ENCODE measurements at regions not wholly inside any gene's neighbourhood (a gene's known extent, or its start where the extent isn't known, plus 50 kb on each side); places are given as distances from the start of the nearest gene placed in this dataset.
"Not testable (repeated sequence)": the region's sequence is repeated elsewhere in the genome, so short reads cannot be mapped to it uniquely, and the experiment has no call there.

GRCh38 chr11:27241311-27242122, 121.5 kb downstream of the CCDC34 start:
- DNase-seq: no peak

DNA sequence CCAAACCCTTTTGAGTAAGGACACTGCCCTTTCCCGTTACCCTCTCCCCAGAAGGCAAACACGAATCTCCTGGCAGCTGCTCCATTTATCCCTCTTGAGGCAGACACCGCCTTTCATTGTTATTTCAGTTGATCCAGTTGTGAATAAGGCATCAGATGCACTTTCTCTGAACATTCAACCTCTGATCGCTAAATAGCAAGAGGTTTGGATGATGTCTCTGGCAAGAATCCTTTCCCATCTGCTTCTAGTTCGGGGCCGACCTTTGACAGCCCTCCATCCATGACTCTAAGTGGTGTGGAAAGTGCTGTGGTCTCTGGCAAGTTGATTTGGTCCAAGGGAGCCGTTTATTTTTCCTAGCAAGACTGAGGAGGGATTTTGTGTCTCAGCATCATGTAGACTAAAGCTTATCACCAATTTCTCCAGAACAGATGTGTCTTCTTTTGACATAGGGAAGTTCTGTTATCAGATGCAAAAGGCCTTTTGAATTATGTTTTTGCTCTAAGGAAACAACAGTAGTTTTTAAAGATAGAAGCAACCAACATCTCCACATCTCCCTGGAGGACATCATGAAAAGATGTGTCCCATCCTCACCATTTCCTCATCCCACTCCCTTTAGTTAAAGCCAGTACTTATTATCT, 123.6 kb downstream of the CCDC34 start:
- DNase-seq: no peak

- DNase-seq: no peak
Measured at GRCh38 chr11:27238811-27239210, 124.2 kb downstream of the CCDC34 start.

- no peak for DNase-seq
Measured at GRCh38 chr11:27237643-27238042, 125.4 kb downstream of the CCDC34 start.

DNA sequence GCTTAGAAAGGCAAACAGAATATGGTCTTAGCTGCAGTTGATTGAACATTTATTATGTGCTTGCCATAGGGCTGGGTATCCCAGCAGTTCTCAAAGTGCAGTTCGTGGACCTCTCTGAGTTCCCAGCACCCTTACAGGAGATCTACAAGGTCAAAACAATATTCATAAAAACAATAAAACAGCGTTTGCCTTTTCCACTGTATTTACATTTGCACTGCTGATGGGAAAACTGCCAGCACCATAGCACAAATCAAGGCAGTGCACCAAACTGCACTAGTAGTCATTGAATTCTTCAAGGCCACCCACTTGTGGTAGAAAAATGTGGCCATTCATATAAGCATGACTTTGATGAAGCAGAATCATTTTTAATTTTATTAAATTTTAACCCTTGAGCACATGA, 128.1 kb downstream of the CCDC34 start:
- DNase-seq: no peak

GRCh38 chr11:27234043-27234668, 128.9 kb downstream of the CCDC34 start:
- DNase-seq: no peak

- no peak for DNase-seq
Measured at GRCh38 chr11:27233654-27234042, 129.4 kb downstream of the CCDC34 start.

- DNase-seq: no peak
Measured at GRCh38 chr11:27231530-27231929, 131.5 kb downstream of the CCDC34 start.

- DNase-seq: no peak
Measured at GRCh38 chr11:27230192-27230572, 132.8 kb downstream of the CCDC34 start.

DNA sequence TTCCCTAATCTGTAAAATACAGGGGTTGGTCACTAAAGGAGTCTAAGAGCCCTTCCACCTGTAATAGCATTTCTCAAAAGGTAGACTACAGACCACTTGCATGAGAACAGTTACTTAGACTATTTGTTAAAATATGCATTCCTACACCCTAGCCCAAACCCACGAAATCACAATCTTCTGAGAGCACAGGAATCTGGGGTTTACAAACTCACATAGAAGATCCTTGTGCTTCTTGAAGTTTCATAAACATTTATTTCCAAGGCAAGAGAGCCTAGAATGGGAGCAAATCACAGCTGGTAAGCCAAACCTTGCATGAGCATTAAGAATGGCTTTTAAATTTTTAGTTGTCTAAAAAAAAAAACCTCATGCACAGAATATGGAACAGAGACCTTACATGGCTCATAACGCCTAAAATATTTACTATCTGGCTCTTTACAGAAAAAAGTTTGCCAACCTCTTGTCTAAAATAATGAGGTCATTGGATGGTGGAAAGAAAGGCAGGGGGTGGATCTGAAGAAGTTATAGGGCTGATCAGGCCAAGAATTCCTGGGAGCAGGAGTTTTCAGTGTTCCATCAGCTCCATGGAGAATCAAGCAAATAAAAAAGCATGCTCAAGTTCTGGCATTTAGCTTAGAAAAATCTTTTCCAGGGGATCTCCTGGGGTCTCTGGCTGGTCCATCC, 133.4 kb downstream of the CCDC34 start:
- DNase-seq: no peak

DNA sequence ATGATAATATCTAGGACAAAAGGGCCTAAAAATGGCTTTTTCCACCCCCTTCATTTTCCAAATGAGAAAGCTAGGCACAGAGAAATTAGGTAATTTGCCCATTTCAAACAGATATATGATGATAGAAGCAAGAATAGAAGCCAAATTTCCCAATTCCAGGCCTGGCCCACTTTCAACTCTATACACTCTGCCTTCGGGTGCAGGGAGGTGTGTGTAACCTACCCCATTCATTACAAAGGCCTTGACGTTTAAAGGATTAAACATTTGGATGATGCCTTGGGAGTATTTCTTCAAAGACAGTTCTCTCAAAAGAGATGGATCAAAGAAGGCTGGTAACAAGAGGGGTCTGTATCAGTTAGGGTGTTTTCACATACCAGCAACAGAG, 134.1 kb downstream of the CCDC34 start:
- DNase-seq: no peak

DNA sequence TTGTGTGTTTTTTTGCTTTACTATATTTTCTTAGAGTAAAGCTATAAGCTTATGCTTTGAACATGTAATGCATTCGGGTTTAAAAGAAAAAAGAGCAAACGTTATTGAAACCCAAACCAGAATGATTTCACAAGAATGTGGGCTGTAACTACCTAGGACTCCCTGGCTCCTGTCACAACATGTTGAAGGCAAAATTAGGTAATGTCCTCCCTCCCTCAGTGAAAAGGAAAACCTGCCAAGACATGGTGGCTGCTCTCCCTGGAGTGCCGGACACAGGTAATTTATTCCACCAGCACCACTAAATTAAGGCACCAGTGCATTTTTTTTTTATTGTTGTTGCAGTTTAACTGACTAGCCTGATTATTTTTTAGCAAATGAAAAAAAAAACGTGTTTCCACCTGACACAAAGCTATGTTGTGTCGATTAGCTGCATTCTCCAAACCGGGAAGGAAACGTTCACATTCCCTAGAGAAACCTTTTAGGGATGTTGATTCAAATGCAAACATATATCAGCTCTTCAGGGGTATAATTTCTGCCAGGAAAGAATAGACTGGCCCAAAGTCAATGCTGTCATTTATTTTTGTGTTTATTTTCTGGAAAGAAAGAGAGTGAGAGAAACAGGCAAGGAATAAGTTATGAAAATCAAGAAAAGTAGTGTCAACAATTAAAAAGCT, 134.6 kb downstream of the CCDC34 start:
- no peak for DNase-seq

DNA sequence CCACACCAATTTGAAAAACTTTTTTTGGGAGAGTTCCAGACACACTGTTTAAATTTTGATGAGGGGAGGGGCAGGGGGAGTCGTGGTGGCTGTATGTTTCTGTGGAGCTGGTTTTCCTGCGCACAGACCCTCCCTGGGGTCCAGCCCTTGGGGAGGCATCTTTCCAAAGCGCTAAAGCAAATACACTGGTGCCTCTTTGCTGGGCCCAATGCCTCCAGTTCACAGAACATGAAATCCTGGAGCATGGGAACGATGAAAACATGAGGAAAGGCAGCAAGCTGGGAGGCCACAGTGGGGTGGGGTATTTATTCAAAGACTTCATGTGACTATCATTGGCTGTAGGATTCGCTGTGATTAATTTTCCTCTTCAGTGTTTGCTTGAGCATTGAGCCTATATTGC, 135.3 kb downstream of the CCDC34 start:
- DNase-seq: no peak

GRCh38 chr11:27219487-27220039, 143.5 kb downstream of the CCDC34 start:
- DNase-seq: not testable (repeated sequence)

- DNase-seq: no peak
Measured at GRCh38 chr11:27218421-27219038, 144.5 kb downstream of the CCDC34 start.

DNA sequence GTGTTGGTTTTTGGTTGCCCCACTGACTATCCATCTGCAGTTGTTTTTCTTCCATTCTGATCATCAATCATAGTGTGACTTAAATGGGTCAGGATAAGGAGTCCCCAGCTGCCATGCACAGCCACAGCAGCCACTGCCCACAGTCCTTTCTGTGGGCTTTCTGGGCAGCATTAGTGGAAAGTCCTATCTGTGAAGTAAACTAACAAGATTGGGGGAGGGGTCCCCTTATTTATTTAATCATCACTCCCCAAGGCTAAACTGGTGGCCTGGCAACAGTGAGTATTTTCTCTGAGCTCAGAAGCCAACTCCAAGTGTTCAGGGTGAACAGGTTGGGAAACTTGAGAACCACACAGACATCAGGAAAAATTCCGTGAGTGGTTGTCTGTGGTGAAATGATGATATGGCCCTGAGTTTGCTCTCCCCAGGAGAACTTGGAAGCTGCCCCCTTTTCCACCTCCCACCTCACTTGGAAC, 145.0 kb downstream of the CCDC34 start:
- no peak for DNase-seq

- no peak for DNase-seq
Measured at GRCh38 chr11:27217496-27217895, 145.5 kb downstream of the CCDC34 start.

DNA sequence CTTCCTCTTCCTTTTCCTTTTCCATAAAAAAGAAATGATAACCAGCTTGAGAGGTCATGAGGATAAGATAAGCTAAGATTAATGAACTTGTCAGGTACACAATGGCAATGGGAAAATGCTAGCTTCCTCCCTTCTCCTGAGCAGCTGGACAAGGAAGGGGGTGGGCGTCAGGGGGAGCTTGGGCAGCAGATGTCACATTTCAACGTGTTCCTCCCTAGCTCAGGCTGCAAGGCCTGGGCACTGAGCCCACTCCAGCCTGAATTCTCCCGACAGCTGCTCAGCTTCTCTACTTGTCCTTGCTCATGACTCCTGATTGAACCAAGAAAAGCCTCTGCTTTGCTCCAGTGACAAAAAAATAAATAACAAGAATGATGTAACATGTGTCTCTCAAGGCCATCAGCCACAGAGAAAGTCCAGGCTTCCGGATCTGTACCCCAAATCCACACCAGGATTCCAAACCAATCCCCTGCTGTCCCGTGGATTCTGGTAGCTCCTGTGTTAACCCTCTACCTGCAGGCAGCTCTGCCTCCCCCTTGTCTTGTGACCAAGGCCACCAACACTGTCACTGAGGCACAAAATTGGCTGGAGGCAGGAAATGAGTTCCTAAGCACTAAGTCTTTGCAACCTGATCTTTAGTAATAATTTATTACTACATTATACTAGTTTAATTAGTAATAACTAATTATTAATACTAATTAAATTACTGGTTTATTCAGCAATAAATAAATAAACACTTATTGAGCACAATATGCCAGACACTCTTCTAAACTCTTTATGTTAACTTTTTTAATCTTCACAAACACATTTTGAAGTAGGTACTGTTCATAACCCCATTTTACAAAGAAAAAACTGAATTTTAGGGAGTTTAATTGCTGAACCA, 146.5 kb downstream of the CCDC34 start:
- DNase-seq: no peak

- DNase-seq: no peak
Measured at GRCh38 chr11:27215471-27216269, 147.3 kb downstream of the CCDC34 start.

GRCh38 chr11:27214713-27215112, 148.3 kb downstream of the CCDC34 start:
- no peak for DNase-seq

Measured in activated gamma-delta T cell treated with Interleukin-2 at 50 U/mL for 16 hours (primary cell).